ENCODE measurements at regions not wholly inside any gene's neighbourhood (a gene's known extent, or its start where the extent isn't known, plus 50 kb on each side); places are given as distances from the start of the nearest gene placed in this dataset.

DNA sequence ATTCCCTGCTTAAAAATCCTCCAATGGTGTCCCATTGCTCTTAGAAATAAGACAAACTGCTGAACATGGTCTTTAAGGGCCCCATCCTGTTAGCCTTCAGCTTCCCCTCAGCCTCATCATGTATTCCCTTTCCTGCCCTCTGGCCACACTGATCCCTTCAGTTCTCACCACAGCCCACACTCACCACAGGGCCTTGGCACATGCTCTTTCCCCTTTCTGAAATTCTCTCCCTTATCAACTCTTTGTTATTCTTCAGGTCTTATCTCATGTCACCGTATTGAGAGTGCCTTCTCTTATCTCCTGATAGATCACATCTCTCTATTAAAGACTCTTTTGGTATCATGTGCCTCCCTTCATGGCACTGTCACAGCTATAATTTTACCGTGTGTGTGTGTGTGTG lies 167.8 kb upstream of the MPPED2 start:
- BruUV-seq (replicated peaks) = no TSS peak
- no peak overlapping the region for H3K4me3 Mint-ChIP-seq (ENCODE audit: unreplicated experiment)
- CTCF ChIA-PET = no interaction called here

DNA sequence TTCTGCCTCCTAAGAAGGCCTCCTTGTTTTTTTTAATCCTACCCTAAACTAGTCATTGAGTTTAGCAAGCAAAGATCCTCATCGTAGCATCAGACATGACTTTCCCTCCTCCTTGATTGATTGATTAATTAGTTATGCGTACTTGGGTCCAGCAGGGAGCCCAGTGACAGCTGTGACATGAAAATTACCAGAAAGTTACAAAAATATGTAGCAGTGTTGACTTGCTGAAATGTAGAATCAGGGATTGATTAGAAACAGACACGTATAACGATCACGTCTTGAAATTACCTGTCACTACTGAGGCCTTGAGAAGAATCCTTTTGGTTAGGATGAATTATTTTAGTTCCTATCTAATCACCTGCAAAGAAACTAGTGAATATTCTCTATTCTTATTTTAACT lies 167.4 kb upstream of the MPPED2 start:
- CTCF ChIA-PET = no interaction called here
- POLR2A ChIA-PET = no interaction called here
- Histone ChIP-seq H3K9me3 (no peaks in the 10 kb centered on the region), H3K27me3 (replicated peaks; ENCODE audit: control insufficient read depth, insufficient read depth, low read length) (no peaks in the 10 kb centered on the region), H3K4me3 (ENCODE audit: low read depth, low read length) (no peak overlapping the region), H3K36me3 (ENCODE audit: control insufficient read depth, insufficient read depth, low read length) (no peaks in the 10 kb centered on the region), H3K4me1 (no peaks in the 10 kb centered on the region)
- TF ChIP-seq, protein P1, sequence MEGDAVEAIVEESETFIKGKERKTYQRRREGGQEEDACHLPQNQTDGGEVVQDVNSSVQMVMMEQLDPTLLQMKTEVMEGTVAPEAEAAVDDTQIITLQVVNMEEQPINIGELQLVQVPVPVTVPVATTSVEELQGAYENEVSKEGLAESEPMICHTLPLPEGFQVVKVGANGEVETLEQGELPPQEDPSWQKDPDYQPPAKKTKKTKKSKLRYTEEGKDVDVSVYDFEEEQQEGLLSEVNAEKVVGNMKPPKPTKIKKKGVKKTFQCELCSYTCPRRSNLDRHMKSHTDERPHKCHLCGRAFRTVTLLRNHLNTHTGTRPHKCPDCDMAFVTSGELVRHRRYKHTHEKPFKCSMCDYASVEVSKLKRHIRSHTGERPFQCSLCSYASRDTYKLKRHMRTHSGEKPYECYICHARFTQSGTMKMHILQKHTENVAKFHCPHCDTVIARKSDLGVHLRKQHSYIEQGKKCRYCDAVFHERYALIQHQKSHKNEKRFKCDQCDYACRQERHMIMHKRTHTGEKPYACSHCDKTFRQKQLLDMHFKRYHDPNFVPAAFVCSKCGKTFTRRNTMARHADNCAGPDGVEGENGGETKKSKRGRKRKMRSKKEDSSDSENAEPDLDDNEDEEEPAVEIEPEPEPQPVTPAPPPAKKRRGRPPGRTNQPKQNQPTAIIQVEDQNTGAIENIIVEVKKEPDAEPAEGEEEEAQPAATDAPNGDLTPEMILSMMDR (IDR thresholded peaks at IDR 0.05; ENCODE audit: insufficient read depth in 1 of 2, low read depth in 1 of 2, low read length in 1 of 2, severe bottlenecking in 1 of 2, unreplicated experiment in 1 of 2) = no peak
- H3K36me3 Mint-ChIP-seq (ENCODE audit: insufficient read depth, unreplicated experiment) = no peaks in the 10 kb centered on the region
- no peaks in the 10 kb centered on the region for H3K4me1 Mint-ChIP-seq (ENCODE audit: low read depth, unreplicated experiment)
- H3K27ac Mint-ChIP-seq (ENCODE audit: unreplicated experiment) = no peak overlapping the region
- DNase-seq = no peak
- intact Hi-C loops (cut with micrococcal nuclease; ENCODE audit: unreplicated experiment) = no loop called here
- H3K4me3 Mint-ChIP-seq (ENCODE audit: unreplicated experiment) = no peak overlapping the region
- H3K9me3 Mint-ChIP-seq (ENCODE audit: unreplicated experiment) = no peaks in the 10 kb centered on the region
- BruUV-seq (replicated peaks) = no TSS peak
- H3K27me3 Mint-ChIP-seq (ENCODE audit: insufficient read depth, unreplicated experiment) = no peaks in the 10 kb centered on the region

More for the DNA sequence above, 167.8 kb upstream of the MPPED2 start:
- Histone ChIP-seq H3K9me3 (no peaks in the 10 kb centered on the region), H3K4me1 (no peaks in the 10 kb centered on the region), H3K4me3 (ENCODE audit: low read depth, low read length) (no peak overlapping the region), H3K27me3 (replicated peaks; ENCODE audit: control insufficient read depth, insufficient read depth, low read length) (no peaks in the 10 kb centered on the region), H3K36me3 (ENCODE audit: control insufficient read depth, insufficient read depth, low read length) (no peaks in the 10 kb centered on the region)
- Mint-ChIP-seq H3K27ac (ENCODE audit: unreplicated experiment) (no peak overlapping the region), H3K4me1 (ENCODE audit: low read depth, unreplicated experiment) (no peaks in the 10 kb centered on the region), H3K27me3 (ENCODE audit: insufficient read depth, unreplicated experiment) (no peaks in the 10 kb centered on the region), H3K9me3 (ENCODE audit: unreplicated experiment) (no peaks in the 10 kb centered on the region), H3K36me3 (ENCODE audit: insufficient read depth, unreplicated experiment) (no peaks in the 10 kb centered on the region)
- no peak for DNase-seq
- intact Hi-C loops (cut with micrococcal nuclease; ENCODE audit: unreplicated experiment) = no loop called here
- TF ChIP-seq, protein P1 (IDR thresholded peaks at IDR 0.05; ENCODE audit: insufficient read depth in 1 of 2, low read depth in 1 of 2, low read length in 1 of 2, severe bottlenecking in 1 of 2, unreplicated experiment in 1 of 2) = no peak
- POLR2A ChIA-PET = no interaction called here

DNA sequence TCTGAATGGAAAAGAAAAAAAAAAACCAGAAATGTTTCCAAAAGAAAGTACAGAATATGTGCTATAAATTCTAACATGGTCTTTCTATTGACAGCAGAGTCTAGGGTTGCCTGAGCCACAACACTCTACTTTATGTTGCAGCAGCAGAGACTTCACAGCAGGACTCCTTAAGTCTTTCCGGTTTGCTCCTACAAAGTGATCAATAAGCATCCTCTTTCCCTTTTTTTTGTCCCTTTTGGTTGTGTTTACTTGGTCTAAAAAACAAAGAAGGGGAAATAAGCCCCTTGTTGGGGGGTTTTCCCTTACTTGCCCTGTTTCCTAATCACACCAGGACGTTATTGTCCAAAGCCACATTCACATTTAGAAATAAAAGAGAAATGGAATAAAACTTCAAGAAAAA lies 163.1 kb upstream of the MPPED2 start:
- BruUV-seq (replicated peaks) = no TSS peak
- Mint-ChIP-seq H3K27me3 (ENCODE audit: insufficient read depth, unreplicated experiment) (no peaks in the 10 kb centered on the region), H3K27ac (ENCODE audit: unreplicated experiment) (no peak overlapping the region)

More for the DNA sequence above, 163.1 kb upstream of the MPPED2 start:
- CTCF ChIA-PET = no interaction called here
- POLR2A ChIA-PET = no interaction called here
- no peaks in the 10 kb centered on the region for H3K36me3 Mint-ChIP-seq (ENCODE audit: insufficient read depth, unreplicated experiment)
- TF ChIP-seq, protein P1 (IDR thresholded peaks at IDR 0.05; ENCODE audit: insufficient read depth in 1 of 2, low read depth in 1 of 2, low read length in 1 of 2, severe bottlenecking in 1 of 2, unreplicated experiment in 1 of 2) = no peak
- Histone ChIP-seq H3K4me1 (no peaks in the 10 kb centered on the region), H3K27me3 (replicated peaks; ENCODE audit: control insufficient read depth, insufficient read depth, low read length) (no peaks in the 10 kb centered on the region), H3K9me3 (no peaks in the 10 kb centered on the region), H3K36me3 (ENCODE audit: control insufficient read depth, insufficient read depth, low read length) (no peaks in the 10 kb centered on the region), H3K4me3 (ENCODE audit: low read depth, low read length) (no peak overlapping the region)
- no peak overlapping the region for H3K4me3 Mint-ChIP-seq (ENCODE audit: unreplicated experiment)
- H3K9me3 Mint-ChIP-seq (ENCODE audit: unreplicated experiment) = no peaks in the 10 kb centered on the region
- no peaks in the 10 kb centered on the region for H3K4me1 Mint-ChIP-seq (ENCODE audit: low read depth, unreplicated experiment)
- intact Hi-C loops (cut with micrococcal nuclease; ENCODE audit: unreplicated experiment) = no loop called here
- no peak for DNase-seq

All from Caco-2 (cell line).